Breast epithelium (tissue), 3 donors: ENCODE measurements at regions not wholly inside any gene's neighbourhood (a gene's known extent, or its start where the extent isn't known, plus 50 kb on each side); places are given as distances from the start of the nearest gene placed in this dataset.

Experiments
- POLR2A ChIP-seq: fragments of 450-650 bp; IDR thresholded peaks from one replicate; pipeline ENCODE4 v1.6.1; 2016; ENCODE audit warnings: antibody characterized with exemption, mild to moderate bottlenecking, moderate library complexity
- POLR2AphosphoS5 ChIP-seq, 3 donors: sonication (generic); formaldehyde crosslinking; IDR thresholded peaks; one replicate each; pipeline ENCODE4 v1.6.1; 2017; ENCODE audit warnings: antibody characterized with exemption in 3 of 3
- TF ChIP-seq, protein P1 (sequence below), 3 donors: fragments of 450-650 bp; IDR thresholded peaks; one replicate each; pipeline ENCODE4 v1.5.1; 2016 to 2017; ENCODE audit warnings: antibody characterized with exemption in 3 of 3, mild to moderate bottlenecking in 3 of 3, moderate library complexity in 3 of 3

DNA sequence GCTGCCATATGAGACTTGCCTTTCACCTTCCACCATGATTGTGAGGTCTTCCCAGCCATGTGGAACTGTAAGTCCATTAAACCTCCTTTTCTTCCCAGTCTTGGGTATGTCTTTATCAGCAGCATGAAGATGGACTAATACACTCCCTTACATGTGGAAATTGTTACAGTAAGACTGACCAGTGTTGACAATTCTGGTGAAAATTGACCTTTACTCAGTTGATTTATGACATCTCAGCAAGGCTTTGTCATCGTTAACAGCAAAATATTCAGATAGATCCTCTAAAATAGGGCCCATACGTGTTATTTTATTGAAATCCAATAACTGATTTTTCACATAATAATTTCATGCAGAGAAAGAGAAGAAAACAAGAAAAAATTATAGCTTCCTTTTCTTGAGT is 377.9 kb upstream of the SEMA3C start:
- TF ChIP-seq, protein P1, sequence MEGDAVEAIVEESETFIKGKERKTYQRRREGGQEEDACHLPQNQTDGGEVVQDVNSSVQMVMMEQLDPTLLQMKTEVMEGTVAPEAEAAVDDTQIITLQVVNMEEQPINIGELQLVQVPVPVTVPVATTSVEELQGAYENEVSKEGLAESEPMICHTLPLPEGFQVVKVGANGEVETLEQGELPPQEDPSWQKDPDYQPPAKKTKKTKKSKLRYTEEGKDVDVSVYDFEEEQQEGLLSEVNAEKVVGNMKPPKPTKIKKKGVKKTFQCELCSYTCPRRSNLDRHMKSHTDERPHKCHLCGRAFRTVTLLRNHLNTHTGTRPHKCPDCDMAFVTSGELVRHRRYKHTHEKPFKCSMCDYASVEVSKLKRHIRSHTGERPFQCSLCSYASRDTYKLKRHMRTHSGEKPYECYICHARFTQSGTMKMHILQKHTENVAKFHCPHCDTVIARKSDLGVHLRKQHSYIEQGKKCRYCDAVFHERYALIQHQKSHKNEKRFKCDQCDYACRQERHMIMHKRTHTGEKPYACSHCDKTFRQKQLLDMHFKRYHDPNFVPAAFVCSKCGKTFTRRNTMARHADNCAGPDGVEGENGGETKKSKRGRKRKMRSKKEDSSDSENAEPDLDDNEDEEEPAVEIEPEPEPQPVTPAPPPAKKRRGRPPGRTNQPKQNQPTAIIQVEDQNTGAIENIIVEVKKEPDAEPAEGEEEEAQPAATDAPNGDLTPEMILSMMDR (IDR thresholded peaks at IDR 0.05): no peak
- no peak for TF ChIP-seq POLR2A
- TF ChIP-seq POLR2AphosphoS5 (IDR thresholded peaks at IDR 0.05): no peak
